22Rv1 (cell line): ENCODE measurements at regions not wholly inside any gene's neighbourhood (a gene's known extent, or its start where the extent isn't known, plus 50 kb on each side); places are given as distances from the start of the nearest gene placed in this dataset.
"Not testable (repeated sequence)": the region's sequence is repeated elsewhere in the genome, so short reads cannot be mapped to it uniquely, and the experiment has no call there.

Experiments
- H3K27ac ChIP-seq: fragments of 450-650 bp; 2 replicates; pipeline ENCODE4 v1.5.1; 2017
- ZFX ChIP-seq: fragments of 450-650 bp; IDR thresholded peaks from 2 replicates; pipeline ENCODE4 v1.6.1; 2017; ENCODE audit warnings: antibody characterized with exemption, borderline replicate concordance
- TF ChIP-seq, protein P1 (sequence below): fragments of 450-650 bp; IDR thresholded peaks from 2 replicates; pipeline ENCODE4 v1.5.1; 2017; ENCODE audit warnings: mild to moderate bottlenecking

DNA sequence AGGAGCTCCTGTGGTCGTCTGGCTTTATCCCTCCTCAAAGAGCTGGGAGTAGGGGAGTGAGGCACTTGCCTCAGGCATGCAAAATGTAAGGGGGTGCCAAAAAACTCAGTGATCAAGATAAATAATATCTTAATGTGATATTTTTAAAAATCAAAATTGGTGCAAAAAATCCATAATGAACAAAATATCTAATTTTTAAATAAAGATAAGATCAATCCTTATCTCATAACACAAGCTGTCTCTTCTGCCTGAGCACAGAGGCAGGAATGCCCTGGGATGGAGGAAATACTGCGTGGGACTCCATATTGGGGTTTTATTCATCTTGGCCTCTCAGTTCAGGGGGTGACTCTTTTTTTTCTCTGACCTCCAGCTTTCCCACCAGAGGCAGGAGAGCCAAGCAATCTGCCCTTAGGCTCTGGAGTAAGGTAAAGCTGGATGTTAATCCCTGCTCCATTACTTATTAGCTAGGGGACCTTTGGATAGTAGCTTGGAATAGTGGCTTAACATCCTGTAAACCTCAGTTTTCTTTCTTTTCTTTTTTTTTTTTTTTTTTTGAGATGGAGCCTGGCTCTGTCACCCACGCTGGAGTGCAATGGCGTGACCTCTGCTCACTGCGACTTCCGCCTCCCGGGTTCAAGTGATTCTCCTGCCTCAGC lies 77.3 kb upstream of the NFASC start:
- H3K27ac ChIP-seq = no peak overlapping the region
- TF ChIP-seq, protein P1, sequence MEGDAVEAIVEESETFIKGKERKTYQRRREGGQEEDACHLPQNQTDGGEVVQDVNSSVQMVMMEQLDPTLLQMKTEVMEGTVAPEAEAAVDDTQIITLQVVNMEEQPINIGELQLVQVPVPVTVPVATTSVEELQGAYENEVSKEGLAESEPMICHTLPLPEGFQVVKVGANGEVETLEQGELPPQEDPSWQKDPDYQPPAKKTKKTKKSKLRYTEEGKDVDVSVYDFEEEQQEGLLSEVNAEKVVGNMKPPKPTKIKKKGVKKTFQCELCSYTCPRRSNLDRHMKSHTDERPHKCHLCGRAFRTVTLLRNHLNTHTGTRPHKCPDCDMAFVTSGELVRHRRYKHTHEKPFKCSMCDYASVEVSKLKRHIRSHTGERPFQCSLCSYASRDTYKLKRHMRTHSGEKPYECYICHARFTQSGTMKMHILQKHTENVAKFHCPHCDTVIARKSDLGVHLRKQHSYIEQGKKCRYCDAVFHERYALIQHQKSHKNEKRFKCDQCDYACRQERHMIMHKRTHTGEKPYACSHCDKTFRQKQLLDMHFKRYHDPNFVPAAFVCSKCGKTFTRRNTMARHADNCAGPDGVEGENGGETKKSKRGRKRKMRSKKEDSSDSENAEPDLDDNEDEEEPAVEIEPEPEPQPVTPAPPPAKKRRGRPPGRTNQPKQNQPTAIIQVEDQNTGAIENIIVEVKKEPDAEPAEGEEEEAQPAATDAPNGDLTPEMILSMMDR = no peak

DNA sequence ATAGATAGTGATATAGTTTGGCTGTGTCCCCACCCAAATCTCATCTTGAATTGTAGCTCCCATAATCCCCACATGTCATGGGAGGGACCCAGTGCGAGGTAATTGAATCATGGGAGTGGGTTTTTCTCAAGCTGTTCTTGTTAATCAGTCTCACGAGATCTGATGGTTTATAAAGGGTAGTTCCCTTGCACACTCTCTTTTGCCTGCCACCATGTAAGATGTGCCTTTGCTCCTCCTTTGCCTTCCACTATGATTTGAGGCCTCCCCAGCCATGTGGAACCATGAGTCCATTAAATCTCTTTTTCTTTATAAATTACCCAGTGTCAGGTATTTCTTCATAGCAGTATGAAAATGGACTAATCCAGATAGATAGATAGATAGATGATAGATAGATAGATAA lies 73.8 kb upstream of the NFASC start:
- not testable (repeated sequence) for H3K27ac ChIP-seq

DNA sequence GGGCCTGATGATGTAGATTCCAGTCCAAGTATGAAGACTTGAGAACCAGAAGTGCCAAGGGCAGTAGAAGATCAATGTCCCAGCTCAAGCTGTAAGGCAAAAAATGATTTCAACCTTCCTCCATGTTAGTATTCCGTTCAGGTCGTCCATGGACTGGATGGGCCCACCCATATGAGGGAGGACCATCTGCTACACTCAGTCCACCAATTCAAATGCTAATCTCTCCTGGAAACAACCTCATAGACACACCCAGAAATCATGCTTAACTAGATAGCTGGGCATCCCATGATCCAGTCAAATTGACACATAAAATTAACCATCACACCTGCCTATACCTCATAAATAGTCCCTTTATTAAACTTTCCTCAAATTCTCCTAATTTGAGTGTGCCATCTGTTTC lies 73.3 kb upstream of the NFASC start:
- no peak for TF ChIP-seq ZFX
- TF ChIP-seq, protein P1 = no peak
- no peak overlapping the region for H3K27ac ChIP-seq

DNA sequence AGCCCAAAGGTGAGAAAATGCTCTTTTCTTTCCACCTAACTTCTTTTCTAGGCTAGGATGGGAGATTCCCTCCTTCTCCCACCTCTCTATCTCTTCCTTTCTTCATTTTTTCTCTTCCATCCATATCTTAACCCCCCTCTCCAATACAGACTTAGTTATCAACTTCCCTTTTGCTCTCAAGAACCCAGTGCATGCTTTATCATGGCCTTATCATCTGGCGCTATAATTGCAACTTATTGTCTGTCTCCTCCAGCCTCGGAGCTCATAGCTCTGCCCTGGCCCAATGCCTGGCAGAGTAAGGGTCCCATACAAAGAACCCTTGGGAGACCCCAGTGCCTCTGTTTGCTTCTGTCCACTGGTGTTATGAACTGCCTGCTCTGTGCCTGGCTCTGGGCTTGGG lies 71.0 kb upstream of the NFASC start:
- no peak overlapping the region for H3K27ac ChIP-seq
- TF ChIP-seq ZFX = no peak
- TF ChIP-seq, protein P1 = no peak

DNA sequence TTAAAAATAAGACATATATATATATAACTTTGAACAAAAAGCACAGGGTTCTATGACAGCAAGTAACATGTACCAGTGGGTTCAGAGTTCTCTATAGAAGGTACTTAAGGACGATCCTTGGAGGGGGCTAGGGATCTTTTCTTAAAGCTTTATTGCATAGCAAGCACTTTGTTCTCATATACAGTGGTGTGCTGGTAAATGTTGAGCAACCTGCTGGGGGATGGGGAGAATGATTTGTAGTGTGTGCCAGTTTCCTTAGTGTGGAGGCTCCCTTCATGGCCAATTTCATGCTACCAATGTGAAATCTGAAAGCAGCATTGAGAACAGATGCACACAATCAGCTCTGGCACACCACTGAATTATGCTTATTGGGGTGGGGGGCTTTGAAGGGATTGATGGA lies 69.5 kb upstream of the NFASC start:
- no peak for TF ChIP-seq ZFX
- TF ChIP-seq, protein P1 = no peak
- H3K27ac ChIP-seq = no peak overlapping the region

DNA sequence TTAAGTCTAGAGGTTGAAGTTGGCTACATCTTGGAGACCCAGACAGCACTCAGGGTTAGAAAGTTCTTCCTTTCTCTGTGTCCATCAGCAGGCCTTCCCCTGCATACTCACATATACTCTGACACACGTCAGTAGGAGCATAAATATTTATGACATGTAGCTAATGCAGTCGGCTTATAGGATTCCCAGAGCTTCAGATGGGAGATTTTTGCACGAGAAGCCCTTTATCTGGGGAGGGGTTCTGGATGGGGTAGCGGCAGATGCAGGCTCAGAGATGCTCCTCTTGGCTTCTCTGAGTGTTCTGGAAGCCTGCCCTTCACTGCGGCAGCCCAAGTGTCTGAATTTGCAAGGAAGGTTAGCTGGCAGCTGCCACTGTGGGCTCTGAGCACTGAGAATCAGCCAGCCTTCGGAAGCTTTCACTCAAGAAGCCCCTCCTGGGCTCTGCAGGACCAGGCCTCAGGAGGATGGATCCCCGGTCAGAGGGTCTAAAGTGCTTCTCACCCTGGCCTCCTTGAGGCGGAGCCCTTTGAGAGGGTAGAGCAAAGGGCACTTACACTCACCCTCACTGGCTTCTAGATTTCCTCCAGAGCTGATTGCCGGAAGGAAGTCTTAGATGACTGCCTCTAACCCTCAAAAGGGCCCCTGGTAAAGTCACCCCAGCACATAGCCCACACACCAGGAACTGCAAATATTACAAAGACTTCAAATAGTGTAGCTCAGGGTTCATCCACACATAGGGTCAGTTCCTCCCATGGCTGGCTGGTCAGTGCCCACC lies 68.1 kb upstream of the NFASC start:
- H3K27ac ChIP-seq = no peak overlapping the region

DNA sequence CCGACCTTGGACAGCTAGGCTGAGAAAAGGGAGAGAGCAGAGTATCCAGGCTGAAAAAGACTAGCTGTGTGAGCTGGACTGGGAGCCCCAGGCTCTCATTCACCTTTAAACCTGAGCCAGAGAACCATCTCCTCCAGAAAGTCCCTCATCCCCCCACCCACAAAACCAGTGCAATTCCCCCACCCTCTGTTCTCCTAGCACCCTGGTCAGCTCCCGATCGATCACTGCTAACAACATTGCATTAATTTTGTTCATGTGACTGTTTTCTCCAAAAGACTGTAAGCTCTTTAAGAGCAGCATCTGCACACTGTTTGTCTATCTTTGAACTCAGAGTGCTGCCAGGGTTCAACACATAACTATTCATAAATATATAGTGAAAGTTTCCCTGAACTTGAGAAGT lies 67.1 kb upstream of the NFASC start:
- no peak overlapping the region for H3K27ac ChIP-seq
- TF ChIP-seq, protein P1 = no peak
- no peak for TF ChIP-seq ZFX

More for the DNA sequence above, 68.1 kb upstream of the NFASC start:
- TF ChIP-seq ZFX = no peak

DNA sequence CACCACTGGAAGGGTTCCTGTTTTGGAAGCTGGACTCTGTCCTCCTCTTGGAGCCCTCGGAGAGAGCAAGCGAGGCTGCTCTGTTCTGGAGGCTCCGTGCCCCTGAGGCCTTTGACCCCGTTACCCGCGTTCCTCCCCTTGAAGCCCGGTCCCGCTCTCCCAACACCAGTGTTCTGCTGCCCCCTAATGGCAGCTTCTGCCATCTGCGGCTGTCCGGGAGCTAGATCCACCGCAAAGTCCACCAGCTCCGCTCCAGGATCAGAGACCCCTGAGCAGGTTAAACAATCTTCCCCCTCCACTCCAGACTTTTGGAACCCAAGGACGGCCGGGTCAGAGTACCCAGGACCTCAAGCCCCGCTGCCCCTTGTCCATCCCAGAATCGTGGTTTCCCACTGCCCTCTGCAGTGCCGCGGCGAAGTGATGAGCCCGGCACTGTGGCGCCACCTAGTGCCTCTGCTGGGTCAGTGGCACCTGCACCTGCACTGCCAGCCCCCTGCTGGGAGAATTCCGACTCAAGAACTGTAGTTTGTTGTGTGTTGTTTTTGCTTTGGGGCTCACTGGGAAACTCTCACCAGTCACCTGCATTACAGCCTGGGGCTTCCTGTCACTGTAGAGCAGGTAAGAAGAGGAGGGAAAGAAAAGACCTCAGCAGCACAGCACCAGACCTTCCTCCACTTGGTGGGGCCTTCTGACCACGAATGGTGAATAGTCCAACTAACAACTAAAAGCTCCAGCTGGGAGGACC lies 63.5 kb upstream of the NFASC start:
- no peak for TF ChIP-seq ZFX
- TF ChIP-seq, protein P1 = peak; percentile 100

More for the DNA sequence above, 63.5 kb upstream of the NFASC start:
- no peak overlapping the region for H3K27ac ChIP-seq
